B cell (primary cell): ENCODE measurements at regions not wholly inside any gene's neighbourhood (a gene's known extent, or its start where the extent isn't known, plus 50 kb on each side); places are given as distances from the start of the nearest gene placed in this dataset.

ENCODE experiments used
- ATAC-seq: fragments of 200-7000 bp; cut with Tn5 transposase; one replicate; pipeline ENCODE4 v1.10.0; 2021; ENCODE audit warnings: low read depth, mild to moderate bottlenecking, moderate number of reproducible peaks, moderate library complexity
- CTCF ChIA-PET: fragments of 350-600 bp; sonication (Branson Sonifier 250); formaldehyde crosslinking; loops from one replicate; lab custom pipeline; 2021; ENCODE audit warnings: antibody characterized with exemption, inconsistent platforms; lab: Charles Lee
- POLR2A ChIA-PET: fragments of 350-600 bp; sonication (Branson Sonifier 250); formaldehyde crosslinking; loops from one replicate; lab custom pipeline; 2021; ENCODE audit warnings: antibody characterized with exemption; lab: Charles Lee
- DNase-seq: peaks from one replicate; pipeline ENCODE4 v3.0.0; 2013
- H2AFZ ChIP-seq: 2 replicates; pipeline ENCODE4 v1.6.1; 2012; ENCODE audit warnings: mild to moderate bottlenecking, low read depth, low read length; ENCODE audit not compliant: insufficient read depth, poor library complexity, severe bottlenecking
- H3K27ac ChIP-seq, 2 donors: 1 replicate in 1 of 2; 2 replicates in 1 of 2; pipeline ENCODE4 v1.5.1; 2012 to 2013; ENCODE audit warnings: low read length in 2 of 2, mild to moderate bottlenecking in 2 of 2, moderate library complexity in 1 of 2
- H3K27me3 ChIP-seq, 4 experiments: fragments of 200-600 bp in 1 of 4; sonication (generic) in 1 of 4; replicated peaks in 1 of 4; 1 replicate in 2 of 4; 2 replicates in 2 of 4; pipeline versions ENCODE4 v1.6.1 to v1.7.0; 2013 to 2016; ENCODE audit warnings: low read length in 3 of 4, mild to moderate bottlenecking in 2 of 4, mixed read lengths in 1 of 4, moderate library complexity in 1 of 4; ENCODE audit not compliant: insufficient read depth in 4 of 4, control insufficient read depth in 3 of 4; ENCODE audit errors: control extremely low read depth in 1 of 4
- H3K36me3 ChIP-seq, 2 experiments: replicated peaks in 1 of 2; 1 replicate in 1 of 2; 2 replicates in 1 of 2; pipeline versions ENCODE4 v1.6.1 to v1.7.1; 2013; ENCODE audit warnings: low read length in 1 of 2; ENCODE audit not compliant: insufficient read depth in 2 of 2, control insufficient read depth in 1 of 2; ENCODE audit errors: control extremely low read depth in 1 of 2, extremely low read depth in 1 of 2
- H3K4me1 ChIP-seq, 2 donors: fragments of 200-600 bp in 1 of 2; sonication (generic) in 1 of 2; 1 replicate in 1 of 2; 2 replicates in 1 of 2; pipeline versions ENCODE4 v1.5.1 to v1.6.1; 2013 to 2017; ENCODE audit warnings: low read length in 2 of 2; ENCODE audit not compliant: control insufficient read depth in 2 of 2, insufficient read depth in 2 of 2
- H3K4me2 ChIP-seq: replicated peaks from 2 replicates; pipeline ENCODE3; 2012; ENCODE audit warnings: mild to moderate bottlenecking, low read depth, low read length; ENCODE audit not compliant: poor library complexity, severe bottlenecking
- H3K4me3 ChIP-seq, 5 experiments: fragments of 200-600 bp in 1 of 5; sonication (generic) in 1 of 5; 1 replicate in 3 of 5; 2 replicates in 2 of 5; pipeline versions ENCODE4 v1.5.1 to v1.7.0; 2011 to 2016; ENCODE audit warnings: low read length in 4 of 5, mild to moderate bottlenecking in 4 of 5, low read depth in 2 of 5, control low read depth in 1 of 5, moderate library complexity in 1 of 5; ENCODE audit not compliant: insufficient read depth in 1 of 5; ENCODE audit errors: control extremely low read depth in 1 of 5, extremely low read depth in 1 of 5
- H3K79me2 ChIP-seq: fragments of 200-600 bp; sonication (generic); one replicate; pipeline ENCODE4 v1.6.0; 2016; ENCODE audit warnings: low read length; ENCODE audit not compliant: control insufficient read depth, insufficient read depth
- H3K9ac ChIP-seq: fragments of 200-600 bp; sonication (generic); 2 replicates; pipeline ENCODE4 v1.6.1; 2017; ENCODE audit warnings: mild to moderate bottlenecking, low read length, moderate library complexity
- H3K9me3 ChIP-seq, 3 donors: one replicate each; pipeline versions ENCODE4 v1.6.1 to v1.7.1; 2013; ENCODE audit warnings: low read length in 2 of 3; ENCODE audit not compliant: control insufficient read depth in 2 of 3, insufficient read depth in 1 of 3; ENCODE audit errors: control extremely low read depth in 1 of 3
- H4K20me1 ChIP-seq: 2 replicates; pipeline ENCODE4 v1.6.0; 2012; ENCODE audit warnings: mild to moderate bottlenecking, low read length; ENCODE audit not compliant: insufficient read depth, control insufficient read depth, poor library complexity, severe bottlenecking
- H3K27ac Mint-ChIP-seq: one replicate; pipeline ENCODE4 v1.8.0; 2021; ENCODE audit warnings: mixed read lengths
- H3K27me3 Mint-ChIP-seq: one replicate; pipeline ENCODE4 v1.8.0; 2021; ENCODE audit warnings: mixed read lengths
- H3K4me1 Mint-ChIP-seq: one replicate; pipeline ENCODE4 v1.8.0; 2021; ENCODE audit warnings: mixed read lengths
- H3K4me3 Mint-ChIP-seq: one replicate; pipeline ENCODE4 v1.8.0; 2021; ENCODE audit warnings: mixed read lengths
- H3K9me3 Mint-ChIP-seq: one replicate; pipeline ENCODE4 v1.8.0; 2022; ENCODE audit warnings: mixed read lengths; ENCODE audit not compliant: insufficient read depth
- EZH2 ChIP-seq: IDR thresholded peaks from 2 replicates; pipeline ENCODE4 v1.6.1; 2012; ENCODE audit warnings: borderline replicate concordance, low read depth, mild to moderate bottlenecking, moderate library complexity, low read length; ENCODE audit not compliant: insufficient read depth, poor library complexity, severe bottlenecking
- WGBS: methylation state at CpG from one replicate; pipeline ENCODE4 v1.1.5; 2013; ENCODE audit warnings: missing lambda C conversion rate; ENCODE audit not compliant: insufficient coverage; 5-methylcytosine and 5-hydroxymethylcytosine counted together
- intact Hi-C: fragments of 100-400 bp; cut with micrococcal nuclease; formaldehyde crosslinking; loops from one replicate; pipeline ENCODE4 v1.10.0; 2022
- TF ChIP-seq, protein P1 (sequence below): fragments of 200-600 bp; IDR thresholded peaks from one replicate; pipeline ENCODE4 v1.8.0; 2022; ENCODE audit warnings: antibody characterized with exemption, mild to moderate bottlenecking

DNA sequence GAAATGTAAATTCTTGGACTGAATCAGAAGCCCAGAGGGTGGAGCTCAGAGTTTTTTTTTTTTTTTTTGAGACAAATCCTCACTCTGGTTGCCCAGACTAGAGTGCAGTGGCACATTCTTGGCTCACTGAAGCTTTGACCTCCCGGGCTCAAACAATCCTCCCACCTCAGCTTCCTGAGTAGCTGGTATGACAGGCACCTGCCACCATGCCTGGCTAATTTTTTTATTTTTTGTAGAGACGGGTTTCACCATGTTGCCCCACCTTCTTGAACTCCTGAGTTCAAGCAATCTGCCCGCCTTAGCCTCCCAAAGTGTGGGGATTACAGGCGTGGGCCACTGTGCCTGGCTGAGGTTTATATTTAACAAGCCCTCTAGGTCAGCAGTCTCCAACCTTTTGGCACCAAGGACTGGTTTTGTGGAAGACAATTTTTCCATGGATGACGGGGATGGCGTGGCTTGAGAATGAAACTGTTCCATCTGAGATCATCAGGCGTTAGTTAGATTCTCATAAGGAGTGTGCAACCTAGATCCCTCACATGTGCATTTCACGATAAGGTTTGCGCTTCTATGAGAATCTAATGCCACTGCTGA, 76.7 kb downstream of the FHIP1A start:
- no peak for ATAC-seq
- Histone ChIP-seq H3K9ac (no peak overlapping the region), H3K4me3 (no peak overlapping the region), H3K27me3 (peaks cover 0 to 7% (median 0%) of the 10 kb centered on the region in 4 experiments), H3K27ac (no peak overlapping the region), H3K9me3 (peaks cover 0 to 11% (median 0%) of the 10 kb centered on the region in 3 donors), H3K4me2 (no peak overlapping the region), H3K79me2 (no peaks in the 10 kb centered on the region), H3K4me1 (no peaks in the 10 kb centered on the region), H2AFZ (no peak overlapping the region), H3K36me3 (no peaks in the 10 kb centered on the region), H4K20me1 (no peaks in the 10 kb centered on the region)
- WGBS, result 90% methylated on average over 8 of the region's 9 CpGs
- H3K27ac Mint-ChIP-seq, result no peak overlapping the region
- POLR2A ChIA-PET, result no interaction called here
- peaks cover 17% of the 10 kb centered on the region for H3K27me3 Mint-ChIP-seq
- intact Hi-C loops, result no loop called here
- H3K9me3 Mint-ChIP-seq, result no peaks in the 10 kb centered on the region
- CTCF ChIA-PET, result no interaction called here
- no peak overlapping the region for H3K4me3 Mint-ChIP-seq
- no peaks in the 10 kb centered on the region for H3K4me1 Mint-ChIP-seq
- no peak for DNase-seq
- TF ChIP-seq, protein P1, sequence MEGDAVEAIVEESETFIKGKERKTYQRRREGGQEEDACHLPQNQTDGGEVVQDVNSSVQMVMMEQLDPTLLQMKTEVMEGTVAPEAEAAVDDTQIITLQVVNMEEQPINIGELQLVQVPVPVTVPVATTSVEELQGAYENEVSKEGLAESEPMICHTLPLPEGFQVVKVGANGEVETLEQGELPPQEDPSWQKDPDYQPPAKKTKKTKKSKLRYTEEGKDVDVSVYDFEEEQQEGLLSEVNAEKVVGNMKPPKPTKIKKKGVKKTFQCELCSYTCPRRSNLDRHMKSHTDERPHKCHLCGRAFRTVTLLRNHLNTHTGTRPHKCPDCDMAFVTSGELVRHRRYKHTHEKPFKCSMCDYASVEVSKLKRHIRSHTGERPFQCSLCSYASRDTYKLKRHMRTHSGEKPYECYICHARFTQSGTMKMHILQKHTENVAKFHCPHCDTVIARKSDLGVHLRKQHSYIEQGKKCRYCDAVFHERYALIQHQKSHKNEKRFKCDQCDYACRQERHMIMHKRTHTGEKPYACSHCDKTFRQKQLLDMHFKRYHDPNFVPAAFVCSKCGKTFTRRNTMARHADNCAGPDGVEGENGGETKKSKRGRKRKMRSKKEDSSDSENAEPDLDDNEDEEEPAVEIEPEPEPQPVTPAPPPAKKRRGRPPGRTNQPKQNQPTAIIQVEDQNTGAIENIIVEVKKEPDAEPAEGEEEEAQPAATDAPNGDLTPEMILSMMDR, result no peak
- TF ChIP-seq EZH2, result no peak

DNA sequence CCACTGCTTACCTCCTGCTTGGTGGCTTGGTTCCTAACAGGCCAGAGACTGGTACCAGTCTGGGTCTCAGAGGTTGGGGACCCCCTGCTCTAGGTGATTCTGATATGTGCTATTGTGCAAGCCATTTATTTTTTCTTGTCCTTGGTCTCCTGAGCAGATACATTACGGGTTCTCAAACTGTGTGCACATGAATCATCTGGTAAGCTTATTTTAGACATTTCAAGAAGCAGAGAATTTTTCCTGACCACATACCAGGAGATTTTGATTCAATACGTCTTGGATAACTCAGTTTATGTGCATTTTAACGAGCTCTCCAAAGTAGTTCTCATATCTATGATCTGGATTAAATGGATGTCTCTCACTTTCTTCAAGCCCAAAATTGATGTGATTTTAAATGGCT, 77.2 kb downstream of the FHIP1A start:
- Histone ChIP-seq H3K4me3 (no peak overlapping the region), H3K4me2 (no peak overlapping the region), H3K9ac (no peak overlapping the region), H3K79me2 (no peaks in the 10 kb centered on the region), H3K27me3 (peaks cover 0 to 7% (median 0%) of the 10 kb centered on the region in 4 experiments), H4K20me1 (no peaks in the 10 kb centered on the region), H3K27ac (no peak overlapping the region), H2AFZ (no peak overlapping the region), H3K36me3 (no peaks in the 10 kb centered on the region), H3K4me1 (no peaks in the 10 kb centered on the region), H3K9me3 (peaks cover 0 to 11% (median 0%) of the 10 kb centered on the region in 3 donors)
- POLR2A ChIA-PET, result no interaction called here
- H3K4me1 Mint-ChIP-seq, result no peaks in the 10 kb centered on the region
- WGBS, result 88% methylated on average over 1 of the region's 3 CpGs
- no peak overlapping the region for H3K27ac Mint-ChIP-seq
- CTCF ChIA-PET, result no interaction called here
- peaks cover 2% of the 10 kb centered on the region for H3K9me3 Mint-ChIP-seq
- intact Hi-C loops, result no loop called here
- H3K27me3 Mint-ChIP-seq, result peaks cover 20% of the 10 kb centered on the region
- no peak overlapping the region for H3K4me3 Mint-ChIP-seq
- no peak for ATAC-seq
- TF ChIP-seq, protein P1, result no peak
- no peak for TF ChIP-seq EZH2
- no peak for DNase-seq
